SH-SY5Y (cell line): ENCODE measurements at regions not wholly inside any gene's neighbourhood (a gene's known extent, or its start where the extent isn't known, plus 50 kb on each side); places are given as distances from the start of the nearest gene placed in this dataset.

Experiments
- GATA2 ChIP-seq: IDR thresholded peaks from 2 replicates; pipeline ENCODE4 v1.6.1; 2011; ENCODE audit warnings: mild to moderate bottlenecking, low read depth, low read length
- GATA3 ChIP-seq: IDR thresholded peaks from 2 replicates; pipeline ENCODE4 v1.6.1; 2011; ENCODE audit warnings: low read depth, mild to moderate bottlenecking, low read length, moderate library complexity

GRCh38 chrX:43313035-43313434 is 343.1 kb upstream of the MAOA start:
- TF ChIP-seq GATA2, result no peak
- TF ChIP-seq GATA3, result no peak
